ENCODE measurements at regions not wholly inside any gene's neighbourhood (a gene's known extent, or its start where the extent isn't known, plus 50 kb on each side); places are given as distances from the start of the nearest gene placed in this dataset.

GRCh38 chr21:28371713-28372112 is 621.0 kb downstream of the LTN1 start:
- TF ChIP-seq, protein P1, sequence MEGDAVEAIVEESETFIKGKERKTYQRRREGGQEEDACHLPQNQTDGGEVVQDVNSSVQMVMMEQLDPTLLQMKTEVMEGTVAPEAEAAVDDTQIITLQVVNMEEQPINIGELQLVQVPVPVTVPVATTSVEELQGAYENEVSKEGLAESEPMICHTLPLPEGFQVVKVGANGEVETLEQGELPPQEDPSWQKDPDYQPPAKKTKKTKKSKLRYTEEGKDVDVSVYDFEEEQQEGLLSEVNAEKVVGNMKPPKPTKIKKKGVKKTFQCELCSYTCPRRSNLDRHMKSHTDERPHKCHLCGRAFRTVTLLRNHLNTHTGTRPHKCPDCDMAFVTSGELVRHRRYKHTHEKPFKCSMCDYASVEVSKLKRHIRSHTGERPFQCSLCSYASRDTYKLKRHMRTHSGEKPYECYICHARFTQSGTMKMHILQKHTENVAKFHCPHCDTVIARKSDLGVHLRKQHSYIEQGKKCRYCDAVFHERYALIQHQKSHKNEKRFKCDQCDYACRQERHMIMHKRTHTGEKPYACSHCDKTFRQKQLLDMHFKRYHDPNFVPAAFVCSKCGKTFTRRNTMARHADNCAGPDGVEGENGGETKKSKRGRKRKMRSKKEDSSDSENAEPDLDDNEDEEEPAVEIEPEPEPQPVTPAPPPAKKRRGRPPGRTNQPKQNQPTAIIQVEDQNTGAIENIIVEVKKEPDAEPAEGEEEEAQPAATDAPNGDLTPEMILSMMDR (IDR thresholded peaks at IDR 0.05; ENCODE audit: low read depth, low read length) = no peak
- TF ChIP-seq POLR2A (IDR thresholded peaks at IDR 0.05; ENCODE audit: extremely low read depth, insufficient read length) = no peak
- TF ChIP-seq, protein P2, sequence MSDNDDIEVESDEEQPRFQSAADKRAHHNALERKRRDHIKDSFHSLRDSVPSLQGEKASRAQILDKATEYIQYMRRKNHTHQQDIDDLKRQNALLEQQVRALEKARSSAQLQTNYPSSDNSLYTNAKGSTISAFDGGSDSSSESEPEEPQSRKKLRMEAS (IDR thresholded peaks at IDR 0.05; ENCODE audit: low read depth, low read length) = no peak

Measured in NB4 (cell line).